Activated CD8-positive, alpha-beta memory T cell treated with anti-CD3 and anti-CD28 coated beads for 36 hours (primary cell): ENCODE measurements at regions not wholly inside any gene's neighbourhood (a gene's known extent, or its start where the extent isn't known, plus 50 kb on each side); places are given as distances from the start of the nearest gene placed in this dataset.
"Not testable (repeated sequence)": the region's sequence is repeated elsewhere in the genome, so short reads cannot be mapped to it uniquely, and the experiment has no call there.

Experiments used
- CTCF ChIA-PET: fragments of 350-600 bp; sonication (Branson Sonifier 250); formaldehyde crosslinking; loops from one replicate; lab custom pipeline; 2021; ENCODE audit warnings: antibody characterized with exemption; lab: Charles Lee
- POLR2A ChIA-PET: fragments of 350-600 bp; sonication (Branson Sonifier 250); formaldehyde crosslinking; loops from one replicate; lab custom pipeline; 2021; ENCODE audit warnings: antibody characterized with exemption; lab: Charles Lee

GRCh38 chr20:53793783-53794383 is 200.2 kb upstream of the ZNF217 start:
- CTCF ChIA-PET = no interaction called here
- POLR2A ChIA-PET = no interaction called here

GRCh38 chr20:53792946-53793536 is 199.4 kb upstream of the ZNF217 start:
- POLR2A ChIA-PET = no interaction called here

GRCh38 chr20:53789989-53790675 is 196.5 kb upstream of the ZNF217 start:
- POLR2A ChIA-PET = no interaction called here
- CTCF ChIA-PET = no interaction called here

More at GRCh38 chr20:53792946-53793536, 199.4 kb upstream of the ZNF217 start:
- CTCF ChIA-PET = no interaction called here

GRCh38 chr20:53788253-53789022 is 194.8 kb upstream of the ZNF217 start:
- POLR2A ChIA-PET = no interaction called here
- CTCF ChIA-PET = no interaction called here

GRCh38 chr20:53787491-53787931 is 193.9 kb upstream of the ZNF217 start:
- CTCF ChIA-PET, POLR2A ChIA-PET: not testable (repeated sequence)

- ChIA-PET POLR2A (no interaction called here), CTCF (no interaction called here)
Observed at GRCh38 chr20:53786445-53787267, 193.0 kb upstream of the ZNF217 start.

- ChIA-PET POLR2A (no interaction called here), CTCF (no interaction called here)
Observed at GRCh38 chr20:53786071-53786444, 192.4 kb upstream of the ZNF217 start.

GRCh38 chr20:53785320-53785719 is 191.7 kb upstream of the ZNF217 start:
- CTCF ChIA-PET = no interaction called here

GRCh38 chr20:53783768-53784167 is 190.1 kb upstream of the ZNF217 start:
- ChIA-PET CTCF (no interaction called here), POLR2A (no interaction called here)

More at GRCh38 chr20:53785320-53785719, 191.7 kb upstream of the ZNF217 start:
- POLR2A ChIA-PET = no interaction called here

GRCh38 chr20:53782612-53783246 is 189.1 kb upstream of the ZNF217 start:
- POLR2A ChIA-PET = no interaction called here
- CTCF ChIA-PET = no interaction called here

GRCh38 chr20:53779822-53780221 is 186.2 kb upstream of the ZNF217 start:
- CTCF ChIA-PET = no interaction called here
- POLR2A ChIA-PET = no interaction called here

- ChIA-PET POLR2A (no interaction called here), CTCF (no interaction called here)
Observed at GRCh38 chr20:53778736-53779135, 185.1 kb upstream of the ZNF217 start.

- POLR2A ChIA-PET = no interaction called here
- CTCF ChIA-PET = interaction anchor here (1.1 to 1.2 kb wide), 2 partner anchors 34 to 138 kb away, joined by 3 read pairs; no protein-coding TSS in a partner anchor
Observed at GRCh38 chr20:53778041-53778516, 184.4 kb upstream of the ZNF217 start.

- CTCF ChIA-PET = interaction anchor here (1.1 to 1.2 kb wide), 2 partner anchors 34 to 138 kb away, joined by 3 read pairs; no protein-coding TSS in a partner anchor
- POLR2A ChIA-PET = not testable (repeated sequence)
Observed at GRCh38 chr20:53777402-53777801, 183.8 kb upstream of the ZNF217 start.

GRCh38 chr20:53776858-53777257 is 183.2 kb upstream of the ZNF217 start:
- POLR2A ChIA-PET = no interaction called here
- CTCF ChIA-PET = interaction anchor here (1.2 kb wide), 1 partner anchor 35 kb away, joined by 3 read pairs; no protein-coding TSS in a partner anchor

GRCh38 chr20:53774461-53775203 is 181.0 kb upstream of the ZNF217 start:
- CTCF ChIA-PET = interaction anchor here (1.1 kb wide), 1 partner anchor 26 kb away, joined by 3 read pairs; no protein-coding TSS in a partner anchor
- POLR2A ChIA-PET = no interaction called here

GRCh38 chr20:53773792-53774401 is 180.3 kb upstream of the ZNF217 start:
- ChIA-PET CTCF (interaction anchor here (1.0 to 1.1 kb wide), 2 partner anchors 27 to 161 kb away, joined by 3 read pairs; no protein-coding TSS in a partner anchor), POLR2A (interaction anchor here (0.5 kb wide), 1 partner anchor 62 kb away, joined by 12 read pairs; no protein-coding TSS in a partner anchor)
